ENCODE measurements at regions not wholly inside any gene's neighbourhood (a gene's known extent, or its start where the extent isn't known, plus 50 kb on each side); places are given as distances from the start of the nearest gene placed in this dataset.

- TF ChIP-seq CTCF (IDR thresholded peaks at IDR 0.05) (no peak), HDAC2 (IDR thresholded peaks at IDR 0.05) (no peak), POLR2A (IDR thresholded peaks at IDR 0.05; ENCODE audit: low read length) (no peak), EHMT2 (IDR thresholded peaks at IDR 0.05; ENCODE audit: low read depth) (no peak), EP300 (IDR thresholded peaks at IDR 0.05) (no peak), CEBPB (IDR thresholded peaks at IDR 0.05) (no peak), TP53 (CRISPR knock-in tag; IDR thresholded peaks at IDR 0.05) (no peak), CBX2 (IDR thresholded peaks at IDR 0.05; ENCODE audit: borderline replicate concordance, low read depth) (no peak)
These were observed 83.0 kb downstream of the IRF8 start for GRCh38 chr16:85981826-85982562.

Measured in A549 (cell line).